ENCODE measurements at regions not wholly inside any gene's neighbourhood (a gene's known extent, or its start where the extent isn't known, plus 50 kb on each side); places are given as distances from the start of the nearest gene placed in this dataset.
"Not testable (repeated sequence)": the region's sequence is repeated elsewhere in the genome, so short reads cannot be mapped to it uniquely, and the experiment has no call there.

DNA sequence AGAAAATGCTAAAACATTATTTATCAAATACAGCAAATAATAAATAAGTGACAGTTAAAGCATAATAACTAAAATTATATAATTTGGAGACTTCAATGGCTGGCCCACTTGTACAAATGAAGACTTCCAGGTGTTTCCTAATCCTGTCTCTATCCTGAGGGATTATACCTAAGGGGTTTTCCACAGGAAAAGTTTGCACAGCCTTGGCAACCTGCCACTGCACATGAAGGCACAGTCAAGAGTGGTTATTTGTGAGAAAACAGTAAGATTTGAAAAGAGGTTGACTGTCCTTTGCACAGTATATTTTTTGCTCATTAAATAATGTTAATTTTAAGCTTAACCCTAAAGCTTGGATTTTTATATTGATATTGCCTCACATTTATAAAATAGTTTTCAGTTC lies 655.9 kb downstream of the TTLL7 start:
- TF ChIP-seq POLR2A (IDR thresholded peaks at IDR 0.05; ENCODE audit: extremely low read depth, insufficient read length); CTCF (IDR thresholded peaks at IDR 0.05; ENCODE audit: low read depth, low read length); MYC (IDR thresholded peaks at IDR 0.05; ENCODE audit: low read depth, low read length): not testable (repeated sequence)

All from NB4 (cell line).